DND-41 (cell line): ENCODE measurements at regions not wholly inside any gene's neighbourhood (a gene's known extent, or its start where the extent isn't known, plus 50 kb on each side); places are given as distances from the start of the nearest gene placed in this dataset.

ENCODE experiments used
- CTCF ChIP-seq: IDR thresholded peaks from 2 replicates; pipeline ENCODE4 v1.5.1; 2012; ENCODE audit warnings: borderline replicate concordance, low read length, moderate library complexity, mild to moderate bottlenecking; ENCODE audit not compliant: poor library complexity, severe bottlenecking; ENCODE audit errors: extremely low read depth
- EZH2 ChIP-seq: IDR thresholded peaks from 3 replicates; pipeline ENCODE4 v1.6.1; 2012; ENCODE audit warnings: borderline replicate concordance, low read depth, mild to moderate bottlenecking, moderate library complexity, low read length, inconsistent platforms; ENCODE audit not compliant: severe bottlenecking

- TF ChIP-seq CTCF (no peak), EZH2 (no peak)
These were observed 184.0 kb downstream of the RPS12 start for GRCh38 chr6:132998418-132998817.
